GM18867 (cell line): ENCODE measurements at regions not wholly inside any gene's neighbourhood (a gene's known extent, or its start where the extent isn't known, plus 50 kb on each side); places are given as distances from the start of the nearest gene placed in this dataset.
"Not testable (repeated sequence)": the region's sequence is repeated elsewhere in the genome, so short reads cannot be mapped to it uniquely, and the experiment has no call there.

Experiments
- ATAC-seq: cut with Tn5 transposase; IDR thresholded peaks from one replicate; pipeline ENCODE4 v1.9.1; 2021; ENCODE audit warnings: mild to moderate bottlenecking, moderate library complexity; ENCODE audit not compliant: unreplicated experiment

- ATAC-seq, result no peak
These were observed 96.1 kb downstream of the DAD1 start for GRCh38 chr14:22492622-22493542.

- ATAC-seq, result peak; percentile 33
These were observed 97.1 kb downstream of the DAD1 start for GRCh38 chr14:22491683-22492621.

GRCh38 chr14:22491053-22491452 lies 98.0 kb downstream of the DAD1 start:
- not testable (repeated sequence) for ATAC-seq

- peak; percentile 33 for ATAC-seq
These were observed 98.8 kb downstream of the DAD1 start for GRCh38 chr14:22489957-22490950.

GRCh38 chr14:22489244-22489545 lies 99.8 kb downstream of the DAD1 start:
- ATAC-seq, result no peak

GRCh38 chr14:22488522-22489243 lies 100.3 kb downstream of the DAD1 start:
- no peak for ATAC-seq

- ATAC-seq, result no peak
These were observed 101.1 kb downstream of the DAD1 start for GRCh38 chr14:22487941-22488340.

- no peak for ATAC-seq
These were observed 101.6 kb downstream of the DAD1 start for GRCh38 chr14:22487401-22487800.

- no peak for ATAC-seq
These were observed 102.3 kb downstream of the DAD1 start for GRCh38 chr14:22486675-22487074.

GRCh38 chr14:22485649-22486048 lies 103.4 kb downstream of the DAD1 start:
- ATAC-seq, result no peak

- ATAC-seq, result no peak
These were observed 103.8 kb downstream of the DAD1 start for GRCh38 chr14:22485178-22485577.

- no peak for ATAC-seq
These were observed 104.4 kb downstream of the DAD1 start for GRCh38 chr14:22484632-22485031.

- ATAC-seq, result no peak
These were observed 105.0 kb downstream of the DAD1 start for GRCh38 chr14:22483863-22484593.

GRCh38 chr14:22482782-22483553 lies 106.1 kb downstream of the DAD1 start:
- no peak for ATAC-seq

- no peak for ATAC-seq
These were observed 106.8 kb downstream of the DAD1 start for GRCh38 chr14:22482085-22482694.

- ATAC-seq, result no peak
These were observed 107.5 kb downstream of the DAD1 start for GRCh38 chr14:22481546-22481945.

GRCh38 chr14:22479776-22480464 lies 109.1 kb downstream of the DAD1 start:
- ATAC-seq, result no peak
